HCT116 (cell line): ENCODE measurements at regions not wholly inside any gene's neighbourhood (a gene's known extent, or its start where the extent isn't known, plus 50 kb on each side); places are given as distances from the start of the nearest gene placed in this dataset.

Experiments
- CEBPB ChIP-seq: IDR thresholded peaks from 2 replicates; pipeline ENCODE4 v1.6.1; 2012; ENCODE audit warnings: low read depth
- EGR1 ChIP-seq: IDR thresholded peaks from 2 replicates; pipeline ENCODE4 v1.6.1; 2012; ENCODE audit warnings: low read depth
- ELF1 ChIP-seq: IDR thresholded peaks from 2 replicates; pipeline ENCODE4 v1.6.1; 2012; ENCODE audit warnings: low read depth, borderline replicate concordance
- EZH2 ChIP-seq: fragments of 200-600 bp; sonication (generic); IDR thresholded peaks from 2 replicates; pipeline ENCODE4 v1.6.1; 2017; ENCODE audit warnings: antibody characterized with exemption, mixed run types
- EZH2phosphoT487 ChIP-seq: fragments of 200-600 bp; IDR thresholded peaks from 2 replicates; pipeline ENCODE4 v1.6.1; 2018; ENCODE audit warnings: antibody characterized with exemption, borderline replicate concordance
- POLR2A ChIP-seq: IDR thresholded peaks from 2 replicates; pipeline ENCODE4 v1.7.0; 2011; ENCODE audit warnings: borderline replicate concordance; ENCODE audit not compliant: insufficient read depth, insufficient read length; ENCODE audit errors: extremely low read depth
- POLR2AphosphoS5 ChIP-seq: IDR thresholded peaks from 2 replicates; pipeline ENCODE4 v1.6.1; 2011; ENCODE audit warnings: mild to moderate bottlenecking, low read depth, low read length, moderate library complexity
- RAD21 ChIP-seq: IDR thresholded peaks from 2 replicates; pipeline ENCODE4 v1.6.1; 2012; ENCODE audit warnings: low read depth, mild to moderate bottlenecking
- TF ChIP-seq, protein P1 (sequence below), 3 experiments: fragments of 200-600 bp in 1 of 3; sonication (generic) in 1 of 3; IDR thresholded peaks in 2 of 3; conservative IDR thresholded peaks in 1 of 3; 2 replicates each; pipeline ENCODE4 v1.5.1; 2012 to 2017; ENCODE audit warnings: low read depth in 2 of 3, low read length in 2 of 3, antibody characterized with exemption in 1 of 3, borderline replicate concordance in 1 of 3, control low read depth in 1 of 3, mild to moderate bottlenecking in 1 of 3, mixed read lengths in 1 of 3, mixed run types in 1 of 3, moderate library complexity in 1 of 3; ENCODE audit not compliant: insufficient read depth in 1 of 3
- TF ChIP-seq, protein P2 (sequence below): IDR thresholded peaks from 2 replicates; pipeline ENCODE4 v1.6.1; 2012
- TF ChIP-seq, protein P3 (sequence below): IDR thresholded peaks from 2 replicates; pipeline ENCODE4 v1.6.1; 2012; ENCODE audit warnings: low read depth

DNA sequence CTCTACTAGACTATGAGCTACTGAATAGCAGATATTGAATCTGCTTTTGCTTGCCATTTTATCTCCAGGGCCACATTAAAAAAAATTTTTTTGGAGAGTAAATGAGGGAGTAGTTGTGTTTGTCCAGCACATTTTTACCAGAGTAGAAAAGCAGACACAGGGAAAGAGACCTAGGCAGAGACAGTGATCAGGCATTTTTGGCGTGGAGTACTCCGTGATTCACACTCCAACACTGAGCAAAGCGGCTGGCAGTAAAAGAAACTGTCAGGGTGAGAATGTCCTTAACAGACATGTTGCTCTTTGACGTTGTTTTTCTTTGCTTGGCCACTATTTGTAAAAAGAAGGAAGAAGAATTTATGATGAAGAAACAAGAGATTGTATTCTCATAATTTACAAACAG is 304.0 kb downstream of the TDRD3 start:
- no peak for TF ChIP-seq ELF1
- TF ChIP-seq, protein P1, sequence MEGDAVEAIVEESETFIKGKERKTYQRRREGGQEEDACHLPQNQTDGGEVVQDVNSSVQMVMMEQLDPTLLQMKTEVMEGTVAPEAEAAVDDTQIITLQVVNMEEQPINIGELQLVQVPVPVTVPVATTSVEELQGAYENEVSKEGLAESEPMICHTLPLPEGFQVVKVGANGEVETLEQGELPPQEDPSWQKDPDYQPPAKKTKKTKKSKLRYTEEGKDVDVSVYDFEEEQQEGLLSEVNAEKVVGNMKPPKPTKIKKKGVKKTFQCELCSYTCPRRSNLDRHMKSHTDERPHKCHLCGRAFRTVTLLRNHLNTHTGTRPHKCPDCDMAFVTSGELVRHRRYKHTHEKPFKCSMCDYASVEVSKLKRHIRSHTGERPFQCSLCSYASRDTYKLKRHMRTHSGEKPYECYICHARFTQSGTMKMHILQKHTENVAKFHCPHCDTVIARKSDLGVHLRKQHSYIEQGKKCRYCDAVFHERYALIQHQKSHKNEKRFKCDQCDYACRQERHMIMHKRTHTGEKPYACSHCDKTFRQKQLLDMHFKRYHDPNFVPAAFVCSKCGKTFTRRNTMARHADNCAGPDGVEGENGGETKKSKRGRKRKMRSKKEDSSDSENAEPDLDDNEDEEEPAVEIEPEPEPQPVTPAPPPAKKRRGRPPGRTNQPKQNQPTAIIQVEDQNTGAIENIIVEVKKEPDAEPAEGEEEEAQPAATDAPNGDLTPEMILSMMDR (IDR thresholded peaks at IDR 0.05 in 2 of 3, conservative IDR thresholded peaks at IDR 0.05 in 1 of 3; ENCODE audit: borderline replicate concordance in 1 of 3, insufficient read depth in 1 of 3, low read depth in 2 of 3, low read length in 2 of 3): no peak
- no peak for TF ChIP-seq EZH2
- TF ChIP-seq POLR2A: no peak
- TF ChIP-seq, protein P2, sequence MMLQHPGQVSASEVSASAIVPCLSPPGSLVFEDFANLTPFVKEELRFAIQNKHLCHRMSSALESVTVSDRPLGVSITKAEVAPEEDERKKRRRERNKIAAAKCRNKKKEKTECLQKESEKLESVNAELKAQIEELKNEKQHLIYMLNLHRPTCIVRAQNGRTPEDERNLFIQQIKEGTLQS: no peak
- TF ChIP-seq EZH2phosphoT487: no peak
- no peak for TF ChIP-seq POLR2AphosphoS5
- TF ChIP-seq, protein P3, sequence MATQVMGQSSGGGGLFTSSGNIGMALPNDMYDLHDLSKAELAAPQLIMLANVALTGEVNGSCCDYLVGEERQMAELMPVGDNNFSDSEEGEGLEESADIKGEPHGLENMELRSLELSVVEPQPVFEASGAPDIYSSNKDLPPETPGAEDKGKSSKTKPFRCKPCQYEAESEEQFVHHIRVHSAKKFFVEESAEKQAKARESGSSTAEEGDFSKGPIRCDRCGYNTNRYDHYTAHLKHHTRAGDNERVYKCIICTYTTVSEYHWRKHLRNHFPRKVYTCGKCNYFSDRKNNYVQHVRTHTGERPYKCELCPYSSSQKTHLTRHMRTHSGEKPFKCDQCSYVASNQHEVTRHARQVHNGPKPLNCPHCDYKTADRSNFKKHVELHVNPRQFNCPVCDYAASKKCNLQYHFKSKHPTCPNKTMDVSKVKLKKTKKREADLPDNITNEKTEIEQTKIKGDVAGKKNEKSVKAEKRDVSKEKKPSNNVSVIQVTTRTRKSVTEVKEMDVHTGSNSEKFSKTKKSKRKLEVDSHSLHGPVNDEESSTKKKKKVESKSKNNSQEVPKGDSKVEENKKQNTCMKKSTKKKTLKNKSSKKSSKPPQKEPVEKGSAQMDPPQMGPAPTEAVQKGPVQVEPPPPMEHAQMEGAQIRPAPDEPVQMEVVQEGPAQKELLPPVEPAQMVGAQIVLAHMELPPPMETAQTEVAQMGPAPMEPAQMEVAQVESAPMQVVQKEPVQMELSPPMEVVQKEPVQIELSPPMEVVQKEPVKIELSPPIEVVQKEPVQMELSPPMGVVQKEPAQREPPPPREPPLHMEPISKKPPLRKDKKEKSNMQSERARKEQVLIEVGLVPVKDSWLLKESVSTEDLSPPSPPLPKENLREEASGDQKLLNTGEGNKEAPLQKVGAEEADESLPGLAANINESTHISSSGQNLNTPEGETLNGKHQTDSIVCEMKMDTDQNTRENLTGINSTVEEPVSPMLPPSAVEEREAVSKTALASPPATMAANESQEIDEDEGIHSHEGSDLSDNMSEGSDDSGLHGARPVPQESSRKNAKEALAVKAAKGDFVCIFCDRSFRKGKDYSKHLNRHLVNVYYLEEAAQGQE: no peak
- TF ChIP-seq RAD21: no peak
- TF ChIP-seq EGR1: no peak
- TF ChIP-seq CEBPB: no peak
